Mesenchymal stem cell (in vitro differentiated cells and primary cell): ENCODE measurements at regions not wholly inside any gene's neighbourhood (a gene's known extent, or its start where the extent isn't known, plus 50 kb on each side); places are given as distances from the start of the nearest gene placed in this dataset.

Source experiments
- DNase-seq: peaks from one replicate; pipeline ENCODE4 v3.0.0-alpha.2; 2013
- H2AFZ ChIP-seq: one replicate; pipeline ENCODE4 v1.6.1; 2013; ENCODE audit warnings: low read depth, mild to moderate bottlenecking, control low read depth, inconsistent platforms, low read length, moderate library complexity
- H2AK5ac ChIP-seq: 2 replicates; pipeline ENCODE4 v1.6.1; 2013; ENCODE audit warnings: low read length, moderate library complexity, mild to moderate bottlenecking, inconsistent platforms; ENCODE audit not compliant: severe bottlenecking
- H2BK120ac ChIP-seq: one replicate; pipeline ENCODE4 v1.6.1; 2013; ENCODE audit warnings: low read depth, mild to moderate bottlenecking, inconsistent platforms, low read length, moderate library complexity
- H2BK12ac ChIP-seq, 2 experiments: one replicate each; pipeline ENCODE4 v1.6.1; 2013; ENCODE audit warnings: inconsistent platforms in 2 of 2, low read length in 2 of 2, mild to moderate bottlenecking in 2 of 2, moderate library complexity in 2 of 2, control low read depth in 1 of 2
- H2BK15ac ChIP-seq: one replicate; pipeline ENCODE4 v1.6.1; 2013; ENCODE audit warnings: mild to moderate bottlenecking, low read depth, inconsistent platforms; ENCODE audit not compliant: poor library complexity, severe bottlenecking
- H2BK5ac ChIP-seq: 2 replicates; pipeline ENCODE4 v1.6.1; 2013; ENCODE audit warnings: low read depth, mild to moderate bottlenecking, low read length, control low read depth, inconsistent platforms; ENCODE audit not compliant: poor library complexity, severe bottlenecking
- H3K14ac ChIP-seq, 2 experiments: one replicate each; pipeline ENCODE4 v1.6.1; 2013; ENCODE audit warnings: inconsistent platforms in 2 of 2, low read length in 2 of 2, control low read depth in 1 of 2, mild to moderate bottlenecking in 1 of 2, moderate library complexity in 1 of 2
- H3K18ac ChIP-seq, 2 experiments: one replicate each; pipeline ENCODE4 v1.6.1; 2013; ENCODE audit warnings: inconsistent platforms in 2 of 2, low read length in 2 of 2, control low read depth in 1 of 2, low read depth in 1 of 2, mild to moderate bottlenecking in 1 of 2
- H3K23ac ChIP-seq, 2 experiments: one replicate each; pipeline ENCODE4 v1.6.1; 2013; ENCODE audit warnings: inconsistent platforms in 2 of 2, low read length in 2 of 2, mild to moderate bottlenecking in 2 of 2, moderate library complexity in 2 of 2, control low read depth in 1 of 2
- H3K27ac ChIP-seq: 2 replicates; pipeline ENCODE4 v1.5.1; 2013; ENCODE audit warnings: mild to moderate bottlenecking, moderate library complexity, low read length, control low read depth, inconsistent platforms; ENCODE audit not compliant: poor library complexity, severe bottlenecking
- H3K27me3 ChIP-seq, 2 experiments: 2 replicates each; pipeline versions ENCODE4 v1.6.1 to v1.7.0; 2013; ENCODE audit warnings: low read length in 2 of 2, mild to moderate bottlenecking in 2 of 2, moderate library complexity in 2 of 2, control low read depth in 1 of 2, inconsistent platforms in 1 of 2; ENCODE audit not compliant: control insufficient read depth in 1 of 2, insufficient read depth in 1 of 2
- H3K36me3 ChIP-seq, 2 experiments: 2 replicates each; pipeline versions ENCODE4 v1.6.1 to v1.7.0; 2013; ENCODE audit warnings: low read length in 2 of 2, control low read depth in 1 of 2, inconsistent platforms in 1 of 2, low read depth in 1 of 2, mild to moderate bottlenecking in 1 of 2; ENCODE audit not compliant: insufficient read depth in 2 of 2, control insufficient read depth in 1 of 2
- H3K4ac ChIP-seq, 2 experiments: one replicate each; pipeline ENCODE4 v1.6.1; 2013; ENCODE audit warnings: inconsistent platforms in 2 of 2, low read length in 2 of 2, mild to moderate bottlenecking in 2 of 2, moderate library complexity in 2 of 2, control low read depth in 1 of 2, low read depth in 1 of 2
- H3K4me1 ChIP-seq: 2 replicates; pipeline ENCODE4 v1.6.1; 2013; ENCODE audit warnings: low read depth, low read length, control low read depth; ENCODE audit not compliant: control insufficient read depth, insufficient read depth
- H3K4me2 ChIP-seq: 2 replicates; pipeline ENCODE4 v1.6.1; 2013; ENCODE audit warnings: low read length, mild to moderate bottlenecking, inconsistent platforms; ENCODE audit not compliant: poor library complexity, severe bottlenecking
- H3K4me3 ChIP-seq, 2 experiments: 2 replicates each; pipeline versions ENCODE4 v1.5.1 to v1.7.0; 2013; ENCODE audit warnings: low read length in 2 of 2, mild to moderate bottlenecking in 2 of 2, control low read depth in 1 of 2, low read depth in 1 of 2; ENCODE audit not compliant: insufficient read depth in 1 of 2
- H3K79me1 ChIP-seq: replicated peaks from 2 replicates; pipeline ENCODE4 v1.6.1; 2013; ENCODE audit warnings: mild to moderate bottlenecking, control low read depth, low read length, inconsistent platforms; ENCODE audit not compliant: poor library complexity, severe bottlenecking
- H3K9ac ChIP-seq: 2 replicates; pipeline ENCODE4 v1.7.0; 2013; ENCODE audit warnings: mild to moderate bottlenecking, low read length, moderate library complexity
- H3K9me3 ChIP-seq: 2 replicates; pipeline ENCODE4 v1.7.0; 2013; ENCODE audit warnings: mild to moderate bottlenecking, low read length; ENCODE audit not compliant: control insufficient read depth
- H4K8ac ChIP-seq: one replicate; pipeline ENCODE4 v1.6.1; 2013; ENCODE audit warnings: inconsistent platforms, mild to moderate bottlenecking, low read length, moderate library complexity
- H4K91ac ChIP-seq: one replicate; pipeline ENCODE4 v1.6.1; 2013; ENCODE audit warnings: mild to moderate bottlenecking, low read length, inconsistent platforms
- WGBS: methylation state at CpG from one replicate; pipeline ENCODE4 v1.1.7; 2013; ENCODE audit warnings: mixed read lengths; 5-methylcytosine and 5-hydroxymethylcytosine counted together

GRCh38 chr4:162644346-162644745, 480.5 kb upstream of the FSTL5 start:
- no peaks in the 10 kb centered on the region for H3K79me1 ChIP-seq
- whole genome bisulfite sequencing: no CpG with 5 or more reads among the region's 1 CpG

GRCh38 chr4:162640152-162640551, 476.4 kb upstream of the FSTL5 start:
- no peak overlapping the region for H2AK5ac ChIP-seq
- no peak overlapping the region for H2AFZ ChIP-seq
- DNase-seq: no peak
- no peak overlapping the region for H3K27ac ChIP-seq
- no peak overlapping the region for H3K4ac ChIP-seq
- no peaks in the 10 kb centered on the region for H3K27me3 ChIP-seq
- H3K4me2 ChIP-seq: no peak overlapping the region
- H3K9me3 ChIP-seq: peaks cover 8% of the 10 kb centered on the region
- no peak overlapping the region for H3K23ac ChIP-seq
- H3K9ac ChIP-seq: no peak overlapping the region
- H3K36me3 ChIP-seq: no peaks in the 10 kb centered on the region
- H2BK15ac ChIP-seq: no peak overlapping the region
- H2BK120ac ChIP-seq: no peak overlapping the region
- H3K18ac ChIP-seq: no peak overlapping the region
- no peak overlapping the region for H4K91ac ChIP-seq
- no peak overlapping the region for H3K14ac ChIP-seq
- no peaks in the 10 kb centered on the region for H3K79me1 ChIP-seq
- H3K4me1 ChIP-seq: no peaks in the 10 kb centered on the region
- no peak overlapping the region for H2BK5ac ChIP-seq
- no peak overlapping the region for H3K4me3 ChIP-seq
- no peak overlapping the region for H4K8ac ChIP-seq
- WGBS: 91% methylated on average over 12 of the region's 13 CpGs
- H2BK12ac ChIP-seq: no peak overlapping the region

More at GRCh38 chr4:162644346-162644745, 480.5 kb upstream of the FSTL5 start:
- Histone ChIP-seq H3K9ac (no peak overlapping the region), H3K4me2 (no peak overlapping the region), H3K9me3 (peaks cover 6% of the 10 kb centered on the region), H3K14ac (no peak overlapping the region), H2AK5ac (no peak overlapping the region), H4K8ac (no peak overlapping the region), H2BK12ac (no peak overlapping the region), H2BK15ac (no peak overlapping the region), H3K4ac (no peak overlapping the region), H4K91ac (no peak overlapping the region), H3K4me3 (no peak overlapping the region), H3K27me3 (no peaks in the 10 kb centered on the region), H3K23ac (no peak overlapping the region), H3K36me3 (no peaks in the 10 kb centered on the region), H3K27ac (no peak overlapping the region), H2BK5ac (no peak overlapping the region), H3K4me1 (peaks cover 1% of the 10 kb centered on the region), H2BK120ac (no peak overlapping the region), H2AFZ (no peak overlapping the region), H3K18ac (no peak overlapping the region)
- DNase-seq: no peak

GRCh38 chr4:162634390-162634789, 470.6 kb upstream of the FSTL5 start:
- peaks cover 3% of the 10 kb centered on the region for H3K9me3 ChIP-seq
- no CpG with 5 or more reads among the region's 2 CpGs for WGBS
- no peak overlapping the region for H2BK120ac ChIP-seq
- H3K4me1 ChIP-seq: no peaks in the 10 kb centered on the region
- no peaks in the 10 kb centered on the region for H3K79me1 ChIP-seq
- no peak overlapping the region for H2BK15ac ChIP-seq
- no peaks in the 10 kb centered on the region for H3K27me3 ChIP-seq
- H3K18ac ChIP-seq: no peak overlapping the region
- no peak overlapping the region for H3K4me3 ChIP-seq
- H3K27ac ChIP-seq: no peak overlapping the region
- no peak overlapping the region for H3K9ac ChIP-seq
- DNase-seq: no peak
- no peak overlapping the region for H4K8ac ChIP-seq
- no peak overlapping the region for H4K91ac ChIP-seq
- H2BK5ac ChIP-seq: no peak overlapping the region
- H3K23ac ChIP-seq: no peak overlapping the region
- H2AK5ac ChIP-seq: no peak overlapping the region
- no peak overlapping the region for H2BK12ac ChIP-seq
- no peaks in the 10 kb centered on the region for H3K36me3 ChIP-seq
- no peak overlapping the region for H3K14ac ChIP-seq
- no peak overlapping the region for H3K4me2 ChIP-seq
- H3K4ac ChIP-seq: no peak overlapping the region
- H2AFZ ChIP-seq: no peak overlapping the region

- no peak overlapping the region for H2BK15ac ChIP-seq
- no peaks in the 10 kb centered on the region for H3K36me3 ChIP-seq
- DNase-seq: no peak
- H2AK5ac ChIP-seq: no peak overlapping the region
- no peak overlapping the region for H4K8ac ChIP-seq
- no peaks in the 10 kb centered on the region for H3K79me1 ChIP-seq
- no peak overlapping the region for H3K4me3 ChIP-seq
- H2BK120ac ChIP-seq: no peak overlapping the region
- H3K4me2 ChIP-seq: no peak overlapping the region
- no peak overlapping the region for H3K18ac ChIP-seq
- H3K23ac ChIP-seq: no peak overlapping the region
- no peak overlapping the region for H3K27ac ChIP-seq
- peaks cover 8% of the 10 kb centered on the region for H3K9me3 ChIP-seq
- H3K4me1 ChIP-seq: no peaks in the 10 kb centered on the region
- WGBS: 96% methylated on average over 2 of the region's 2 CpGs
- no peak overlapping the region for H2BK5ac ChIP-seq
- no peak overlapping the region for H2AFZ ChIP-seq
- H3K9ac ChIP-seq: no peak overlapping the region
- H4K91ac ChIP-seq: no peak overlapping the region
- no peak overlapping the region for H3K14ac ChIP-seq
- no peaks in the 10 kb centered on the region for H3K27me3 ChIP-seq
- H3K4ac ChIP-seq: no peak overlapping the region
- no peak overlapping the region for H2BK12ac ChIP-seq
These were observed 458.9 kb upstream of the FSTL5 start for GRCh38 chr4:162622664-162623063.
